Activated CD4-positive, alpha-beta T cell treated with anti-CD3 and anti-CD28 coated beads, Interleukin-2, amount 50 U/mL, for 24 hours (primary cell): ENCODE measurements at regions not wholly inside any gene's neighbourhood (a gene's known extent, or its start where the extent isn't known, plus 50 kb on each side); places are given as distances from the start of the nearest gene placed in this dataset.

Source experiments
- DNase-seq, 2 donors: peaks; one replicate each; pipeline ENCODE4 v3.0.0-alpha.2; 2020; ENCODE audit warnings: low read depth in 1 of 2, low spot score in 1 of 2

- no peak for DNase-seq
Observed at GRCh38 chr16:86798247-86799041, 220.1 kb downstream of the FOXL1 start.

GRCh38 chr16:86799367-86799766 lies 221.0 kb downstream of the FOXL1 start:
- DNase-seq: no peak

GRCh38 chr16:86800894-86801293 lies 222.5 kb downstream of the FOXL1 start:
- DNase-seq: no peak

- no peak for DNase-seq
Observed at GRCh38 chr16:86802013-86802412, 223.7 kb downstream of the FOXL1 start.

- DNase-seq: no peak
Observed at GRCh38 chr16:86805188-86805587, 226.8 kb downstream of the FOXL1 start.

GRCh38 chr16:86806181-86806837 lies 228.0 kb downstream of the FOXL1 start:
- no peak for DNase-seq

GRCh38 chr16:86806838-86807351 lies 228.5 kb downstream of the FOXL1 start:
- no peak for DNase-seq

- DNase-seq: no peak
Observed at GRCh38 chr16:86808863-86809444, 230.6 kb downstream of the FOXL1 start.

GRCh38 chr16:86809458-86809955 lies 231.2 kb downstream of the FOXL1 start:
- DNase-seq: no peak

GRCh38 chr16:86810062-86810461 lies 231.7 kb downstream of the FOXL1 start:
- DNase-seq: no peak

- DNase-seq: no peak
Observed at GRCh38 chr16:86812363-86812970, 234.1 kb downstream of the FOXL1 start.

GRCh38 chr16:86814256-86814655 lies 235.9 kb downstream of the FOXL1 start:
- DNase-seq: no peak

GRCh38 chr16:86816930-86817625 lies 238.7 kb downstream of the FOXL1 start:
- no peak for DNase-seq

- DNase-seq: no peak
Observed at GRCh38 chr16:86818671-86819532, 240.6 kb downstream of the FOXL1 start.

- DNase-seq: no peak
Observed at GRCh38 chr16:86819533-86819892, 241.2 kb downstream of the FOXL1 start.

GRCh38 chr16:86821895-86822294 lies 243.5 kb downstream of the FOXL1 start:
- DNase-seq: no peak

GRCh38 chr16:86823125-86823524 lies 244.8 kb downstream of the FOXL1 start:
- no peak for DNase-seq

- DNase-seq: no peak
Observed at GRCh38 chr16:86823888-86824671, 245.7 kb downstream of the FOXL1 start.

- no peak for DNase-seq
Observed at GRCh38 chr16:86824751-86825296, 246.5 kb downstream of the FOXL1 start.
